ENCODE measurements at regions not wholly inside any gene's neighbourhood (a gene's known extent, or its start where the extent isn't known, plus 50 kb on each side); places are given as distances from the start of the nearest gene placed in this dataset.

- no peaks in the 10 kb centered on the region for H3K36me3 ChIP-seq (ENCODE audit: insufficient read depth, low read length, poor library complexity, severe bottlenecking)
- no TSS peak for BruUV-seq (replicated peaks)
- DNase-seq (ENCODE audit: low spot score): no peak
- no peak overlapping the region for H3K27ac ChIP-seq (ENCODE audit: low read depth, low read length, poor library complexity, severe bottlenecking)
- no peaks in the 10 kb centered on the region for H3K4me1 ChIP-seq (ENCODE audit: insufficient read depth, low read length, poor library complexity, severe bottlenecking)
- no peak overlapping the region for H3K4me3 ChIP-seq (ENCODE audit: low read depth, low read length, poor library complexity, severe bottlenecking)
- POLR2A ChIA-PET (ENCODE audit: low non-redundant PET): no interaction called here
- intact Hi-C loops (cut with micrococcal nuclease; ENCODE audit: unreplicated experiment): no loop called here
- H3K9me3 ChIP-seq (ENCODE audit: low read depth, low read length, poor library complexity, severe bottlenecking): no peaks in the 10 kb centered on the region
- no peaks in the 10 kb centered on the region for H3K27me3 ChIP-seq (replicated peaks; ENCODE audit: insufficient read depth, low read depth, low read length, poor library complexity)
- CTCF ChIA-PET: no interaction called here
- TF ChIP-seq CTCF (conservative IDR thresholded peaks at IDR 0.05; ENCODE audit: low read depth, low read length): no peak
- TF ChIP-seq EZH2 (IDR thresholded peaks at IDR 0.05; ENCODE audit: borderline replicate concordance, low read depth, low read length, poor library complexity, severe bottlenecking): no peak
Observed at GRCh38 chr5:57863661-57864060, 381.1 kb upstream of the ACTBL2 start.

DNA sequence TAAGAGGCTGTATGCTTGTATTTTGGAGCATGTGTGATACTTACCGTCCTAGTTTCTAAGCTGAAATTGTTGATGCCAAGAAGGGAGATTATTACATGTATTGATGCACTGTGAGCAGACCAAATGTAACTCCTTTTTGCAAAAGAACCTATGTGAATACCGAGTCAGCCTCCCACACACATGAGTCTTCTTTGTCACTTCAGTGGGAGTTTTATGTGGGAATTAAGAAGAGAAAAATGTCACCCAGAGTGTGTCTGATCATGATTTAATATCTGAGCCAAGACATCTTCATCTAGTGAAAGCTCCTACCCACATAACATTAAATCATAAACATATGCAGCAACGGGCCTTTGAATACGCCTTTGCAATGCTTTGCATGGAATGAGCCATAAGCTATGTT lies 380.3 kb upstream of the ACTBL2 start:
- no TSS peak for BruUV-seq (replicated peaks)
- no peak overlapping the region for H3K27ac ChIP-seq (ENCODE audit: low read depth, low read length, poor library complexity, severe bottlenecking)
- DNase-seq (ENCODE audit: low spot score): no peak
- H3K36me3 ChIP-seq (ENCODE audit: insufficient read depth, low read length, poor library complexity, severe bottlenecking): no peaks in the 10 kb centered on the region
- H3K27me3 ChIP-seq (replicated peaks; ENCODE audit: insufficient read depth, low read depth, low read length, poor library complexity): no peaks in the 10 kb centered on the region
- ChIA-PET POLR2A (ENCODE audit: low non-redundant PET) (no interaction called here), CTCF (no interaction called here)
- H3K4me3 ChIP-seq (ENCODE audit: low read depth, low read length, poor library complexity, severe bottlenecking): no peak overlapping the region
- intact Hi-C loops (cut with micrococcal nuclease; ENCODE audit: unreplicated experiment): no loop called here
- TF ChIP-seq EZH2 (IDR thresholded peaks at IDR 0.05; ENCODE audit: borderline replicate concordance, low read depth, low read length, poor library complexity, severe bottlenecking): no peak
- no peak for TF ChIP-seq CTCF (conservative IDR thresholded peaks at IDR 0.05; ENCODE audit: low read depth, low read length)
- no peaks in the 10 kb centered on the region for H3K4me1 ChIP-seq (ENCODE audit: insufficient read depth, low read length, poor library complexity, severe bottlenecking)
- no peaks in the 10 kb centered on the region for H3K9me3 ChIP-seq (ENCODE audit: low read depth, low read length, poor library complexity, severe bottlenecking)

DNA sequence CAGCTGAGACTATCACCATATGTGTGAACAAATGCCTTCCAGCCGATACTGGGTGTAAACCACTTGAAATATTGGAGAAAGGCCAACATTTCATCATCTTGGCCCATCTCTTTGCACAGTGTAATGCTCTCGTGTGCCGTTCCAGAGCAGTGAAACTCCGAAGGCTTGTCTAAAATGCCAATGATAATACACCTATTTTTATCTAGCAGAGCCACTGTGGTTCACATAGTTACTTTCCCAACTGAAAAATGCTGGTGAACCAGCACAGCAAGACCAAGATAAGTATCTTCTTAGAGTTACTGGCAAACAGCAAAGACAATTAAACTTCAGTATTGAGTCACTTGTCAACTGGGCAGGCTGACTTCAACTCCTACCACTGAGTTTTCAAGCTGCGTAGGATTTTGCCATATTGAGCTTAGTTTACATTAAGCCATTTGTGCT lies 379.9 kb upstream of the ACTBL2 start:
- Histone ChIP-seq H3K27me3 (replicated peaks; ENCODE audit: insufficient read depth, low read depth, low read length, poor library complexity) (no peaks in the 10 kb centered on the region), H3K36me3 (ENCODE audit: insufficient read depth, low read length, poor library complexity, severe bottlenecking) (no peaks in the 10 kb centered on the region), H3K27ac (ENCODE audit: low read depth, low read length, poor library complexity, severe bottlenecking) (no peak overlapping the region), H3K9me3 (ENCODE audit: low read depth, low read length, poor library complexity, severe bottlenecking) (no peaks in the 10 kb centered on the region), H3K4me1 (ENCODE audit: insufficient read depth, low read length, poor library complexity, severe bottlenecking) (no peaks in the 10 kb centered on the region), H3K4me3 (ENCODE audit: low read depth, low read length, poor library complexity, severe bottlenecking) (no peak overlapping the region)
- POLR2A ChIA-PET (ENCODE audit: low non-redundant PET): no interaction called here
- DNase-seq (ENCODE audit: low spot score): no peak
- no TSS peak for BruUV-seq (replicated peaks)
- CTCF ChIA-PET: no interaction called here
- intact Hi-C loops (cut with micrococcal nuclease; ENCODE audit: unreplicated experiment): no loop called here
- no peak for TF ChIP-seq CTCF (conservative IDR thresholded peaks at IDR 0.05; ENCODE audit: low read depth, low read length)
- TF ChIP-seq EZH2 (IDR thresholded peaks at IDR 0.05; ENCODE audit: borderline replicate concordance, low read depth, low read length, poor library complexity, severe bottlenecking): no peak
